OCI-LY7 (cell line): ENCODE measurements at regions not wholly inside any gene's neighbourhood (a gene's known extent, or its start where the extent isn't known, plus 50 kb on each side); places are given as distances from the start of the nearest gene placed in this dataset.

Experiments
- EZH2phosphoT487 ChIP-seq: fragments of 200-600 bp; sonication (generic); IDR thresholded peaks from 2 replicates; pipeline ENCODE4 v1.6.1; 2018; ENCODE audit warnings: low read depth, borderline replicate concordance, mild to moderate bottlenecking, mixed run types, antibody characterized with exemption, low read length, moderate library complexity, mixed read lengths
- TF ChIP-seq, protein P1 (sequence below): fragments of 200-600 bp; sonication (generic); conservative IDR thresholded peaks from 2 replicates; pipeline ENCODE4 v1.5.1; 2014; ENCODE audit warnings: mild to moderate bottlenecking, antibody characterized with exemption, low read length, moderate library complexity, mixed read lengths

DNA sequence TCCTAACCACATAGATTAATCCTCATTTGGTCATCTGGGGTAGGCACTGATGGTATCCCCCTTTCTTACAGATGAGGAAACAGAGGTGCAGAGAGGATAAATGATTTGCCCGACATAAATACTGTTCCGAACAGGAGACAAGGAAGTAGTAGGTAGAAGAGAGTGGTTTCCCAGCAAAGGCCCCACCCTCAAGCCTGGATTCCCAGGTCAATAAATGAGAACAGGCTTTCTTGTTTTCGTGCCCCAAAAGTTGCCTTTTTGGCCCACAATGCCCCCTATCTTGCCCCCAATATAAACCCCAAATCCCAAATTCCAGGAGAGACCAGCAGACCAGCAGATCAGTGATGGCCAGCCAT lies 125.5 kb upstream of the PRR20G start:
- TF ChIP-seq, protein P1, sequence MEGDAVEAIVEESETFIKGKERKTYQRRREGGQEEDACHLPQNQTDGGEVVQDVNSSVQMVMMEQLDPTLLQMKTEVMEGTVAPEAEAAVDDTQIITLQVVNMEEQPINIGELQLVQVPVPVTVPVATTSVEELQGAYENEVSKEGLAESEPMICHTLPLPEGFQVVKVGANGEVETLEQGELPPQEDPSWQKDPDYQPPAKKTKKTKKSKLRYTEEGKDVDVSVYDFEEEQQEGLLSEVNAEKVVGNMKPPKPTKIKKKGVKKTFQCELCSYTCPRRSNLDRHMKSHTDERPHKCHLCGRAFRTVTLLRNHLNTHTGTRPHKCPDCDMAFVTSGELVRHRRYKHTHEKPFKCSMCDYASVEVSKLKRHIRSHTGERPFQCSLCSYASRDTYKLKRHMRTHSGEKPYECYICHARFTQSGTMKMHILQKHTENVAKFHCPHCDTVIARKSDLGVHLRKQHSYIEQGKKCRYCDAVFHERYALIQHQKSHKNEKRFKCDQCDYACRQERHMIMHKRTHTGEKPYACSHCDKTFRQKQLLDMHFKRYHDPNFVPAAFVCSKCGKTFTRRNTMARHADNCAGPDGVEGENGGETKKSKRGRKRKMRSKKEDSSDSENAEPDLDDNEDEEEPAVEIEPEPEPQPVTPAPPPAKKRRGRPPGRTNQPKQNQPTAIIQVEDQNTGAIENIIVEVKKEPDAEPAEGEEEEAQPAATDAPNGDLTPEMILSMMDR = no peak
- no peak for TF ChIP-seq EZH2phosphoT487
